ENCODE measurements at regions not wholly inside any gene's neighbourhood (a gene's known extent, or its start where the extent isn't known, plus 50 kb on each side); places are given as distances from the start of the nearest gene placed in this dataset.

DNA sequence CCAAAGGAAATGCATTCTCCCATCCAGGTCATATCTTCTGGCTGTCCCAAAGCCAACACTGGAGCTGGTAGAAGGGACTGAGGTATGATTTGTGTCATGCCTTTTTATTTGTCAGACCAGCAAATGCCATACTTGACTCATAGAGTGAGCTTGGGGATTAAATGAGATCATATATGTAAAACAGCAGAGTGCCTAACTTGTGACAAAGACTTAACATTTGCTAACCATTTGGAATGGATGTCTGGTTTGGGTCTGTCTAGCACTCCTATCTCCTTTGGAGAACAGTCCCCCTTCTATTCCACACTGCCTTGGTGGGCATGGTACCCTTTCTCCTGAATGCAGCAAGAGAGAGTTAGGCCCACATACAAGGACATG lies 128.5 kb upstream of the LGALSL start:
- TF ChIP-seq, protein P1, sequence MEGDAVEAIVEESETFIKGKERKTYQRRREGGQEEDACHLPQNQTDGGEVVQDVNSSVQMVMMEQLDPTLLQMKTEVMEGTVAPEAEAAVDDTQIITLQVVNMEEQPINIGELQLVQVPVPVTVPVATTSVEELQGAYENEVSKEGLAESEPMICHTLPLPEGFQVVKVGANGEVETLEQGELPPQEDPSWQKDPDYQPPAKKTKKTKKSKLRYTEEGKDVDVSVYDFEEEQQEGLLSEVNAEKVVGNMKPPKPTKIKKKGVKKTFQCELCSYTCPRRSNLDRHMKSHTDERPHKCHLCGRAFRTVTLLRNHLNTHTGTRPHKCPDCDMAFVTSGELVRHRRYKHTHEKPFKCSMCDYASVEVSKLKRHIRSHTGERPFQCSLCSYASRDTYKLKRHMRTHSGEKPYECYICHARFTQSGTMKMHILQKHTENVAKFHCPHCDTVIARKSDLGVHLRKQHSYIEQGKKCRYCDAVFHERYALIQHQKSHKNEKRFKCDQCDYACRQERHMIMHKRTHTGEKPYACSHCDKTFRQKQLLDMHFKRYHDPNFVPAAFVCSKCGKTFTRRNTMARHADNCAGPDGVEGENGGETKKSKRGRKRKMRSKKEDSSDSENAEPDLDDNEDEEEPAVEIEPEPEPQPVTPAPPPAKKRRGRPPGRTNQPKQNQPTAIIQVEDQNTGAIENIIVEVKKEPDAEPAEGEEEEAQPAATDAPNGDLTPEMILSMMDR (IDR thresholded peaks at IDR 0.05; ENCODE audit: low read length): no peak
- no peak for TF ChIP-seq EZH2phosphoT487 (IDR thresholded peaks at IDR 0.05; ENCODE audit: low read length)
